ENCODE measurements at regions not wholly inside any gene's neighbourhood (a gene's known extent, or its start where the extent isn't known, plus 50 kb on each side); places are given as distances from the start of the nearest gene placed in this dataset.

DNA sequence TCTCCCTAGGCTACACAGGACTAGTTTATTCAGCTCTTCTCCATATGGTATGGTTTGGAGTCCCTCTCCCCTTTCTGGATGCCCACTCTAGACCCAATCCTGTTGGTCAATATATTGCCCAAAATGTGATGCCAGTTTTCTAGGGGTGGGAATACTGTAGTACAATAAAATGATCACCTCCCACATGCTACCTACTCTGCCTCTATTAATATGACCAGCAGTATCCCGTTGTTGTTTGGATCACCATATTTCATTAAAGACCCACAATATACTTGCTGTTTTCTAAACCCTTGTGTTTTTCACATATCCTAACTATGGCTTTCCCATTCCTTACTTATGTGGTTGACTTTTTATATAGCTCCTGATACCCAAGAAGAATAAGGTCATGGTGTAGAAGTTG, 95.9 kb upstream of the IGSF21 start:
- Histone ChIP-seq H2AFZ (ENCODE audit: low read length) (no peak overlapping the region), H3K9ac (ENCODE audit: extremely low read depth, insufficient read length, low read length) (no peak overlapping the region), H3K4me1 (ENCODE audit: insufficient read depth, low read length) (peaks cover 2% of the 10 kb centered on the region; the same call in 1 of the 2 replicates), H3K23ac (ENCODE audit: insufficient read length, low read depth, low read length) (no peak overlapping the region), H2BK120ac (ENCODE audit: low read depth, low read length, poor library complexity, severe bottlenecking) (no peak overlapping the region), H3K4ac (ENCODE audit: low read depth, low read length) (no peak overlapping the region), H3K14ac (ENCODE audit: insufficient read depth, low read length) (no peak overlapping the region), H4K91ac (ENCODE audit: insufficient read length, low read depth, low read length) (no peak overlapping the region), H3K18ac (ENCODE audit: insufficient read length, low read depth, low read length) (no peak overlapping the region), H4K20me1 (ENCODE audit: control insufficient read depth, insufficient read depth, insufficient read length) (no peaks in the 10 kb centered on the region), H3K23me2 (ENCODE audit: insufficient read length, low read depth, low read length, poor library complexity, severe bottlenecking) (no peaks in the 10 kb centered on the region), H2BK12ac (ENCODE audit: insufficient read length, low read depth, low read length) (no peak overlapping the region), H3T11ph (ENCODE audit: low read length) (no peak overlapping the region), H3K9me3 (ENCODE audit: control insufficient read depth, low read depth, low read length) (no peaks in the 10 kb centered on the region), H2BK15ac (ENCODE audit: low read depth, low read length) (no peak overlapping the region), H4K8ac (replicated peaks; ENCODE audit: insufficient read length, low read depth, low read length) (no peak overlapping the region), H3K27me3 (ENCODE audit: insufficient read depth, low read length) (no peaks in the 10 kb centered on the region), H3K27ac (ENCODE audit: insufficient read length, low read depth, low read length) (no peak overlapping the region), H2AK5ac (ENCODE audit: insufficient read length, low read length) (no peak overlapping the region), H2BK20ac (ENCODE audit: low read depth, low read length, poor library complexity, severe bottlenecking) (no peak overlapping the region), H4K5ac (ENCODE audit: insufficient read length, low read depth, low read length) (no peak overlapping the region), H2BK5ac (ENCODE audit: insufficient read length, low read length) (no peak overlapping the region), H3K4me2 (ENCODE audit: insufficient read depth, insufficient read length, low read length) (no peak overlapping the region), H3K79me1 (ENCODE audit: insufficient read depth, low read depth, low read length, poor library complexity, severe bottlenecking) (no peaks in the 10 kb centered on the region), H3K79me2 (ENCODE audit: insufficient read depth, low read length) (no peaks in the 10 kb centered on the region), H3K56ac (ENCODE audit: insufficient read length, low read depth, low read length) (no peak overlapping the region)
- Mint-ChIP-seq H3K36me3 (ENCODE audit: insufficient read depth in 1 of 3, low read depth in 3 of 3) (no peaks in the 10 kb centered on the region; a peak in 1 of 7 replicates), H3K27ac (no peak overlapping the region; a peak in 1 of 7 replicates), H3K27me3 (ENCODE audit: low read depth) (peaks cover 16% of the 10 kb centered on the region), H3K4me1 (peaks cover 28 to 37% of the 10 kb centered on the region in 2 experiments), H3K9me3 (no peaks in the 10 kb centered on the region; a peak in 2 of 5 replicates), H3K4me3 (no peak overlapping the region)
- DNase-seq, result no peak
- no peak for TF ChIP-seq CTCF (conservative IDR thresholded peaks at IDR 0.05)
- no CpG with 5 or more reads among the region's 1 CpG for WGBS (ENCODE audit: extremely low coverage, insufficient read length, low lambda C conversion rate)

All from H9 (cell line).